Kidney (tissue), 13 donors: ENCODE measurements at regions not wholly inside any gene's neighbourhood (a gene's known extent, or its start where the extent isn't known, plus 50 kb on each side); places are given as distances from the start of the nearest gene placed in this dataset.

Experiments
- DNase-seq, 5 donors: peaks; one replicate each; pipeline ENCODE4 v3.0.0-alpha.2; 2013 to 2020
- FAIRE-seq: peaks from 2 replicates; lab custom pipeline; 2012; peaks lifted over from hg19 to GRCh38; lab: Jason Lieb, UNC
- H3K27ac ChIP-seq, 2 donors: one replicate each; pipeline ENCODE4 v1.7.0; 2013; ENCODE audit warnings: low read depth in 2 of 2, low read length in 2 of 2, inconsistent platforms in 1 of 2
- H3K27me3 ChIP-seq: one replicate; pipeline ENCODE4 v1.7.1; 2013; ENCODE audit warnings: low read length, inconsistent platforms; ENCODE audit not compliant: control insufficient read depth, insufficient read depth
- H3K36me3 ChIP-seq, 3 donors: one replicate each; pipeline versions ENCODE4 v1.7.0 to v1.7.1; 2013; ENCODE audit warnings: low read length in 3 of 3, control low read depth in 1 of 3, inconsistent platforms in 1 of 3; ENCODE audit not compliant: insufficient read depth in 3 of 3, control insufficient read depth in 2 of 3
- H3K4me1 ChIP-seq, 3 donors: one replicate each; pipeline versions ENCODE4 v1.7.0 to v1.7.1; 2013; ENCODE audit warnings: low read length in 3 of 3, inconsistent platforms in 1 of 3, low read depth in 1 of 3; ENCODE audit not compliant: control insufficient read depth in 2 of 3, insufficient read depth in 2 of 3
- H3K4me3 ChIP-seq, 3 donors: one replicate each; pipeline versions ENCODE4 v1.7.0 to v1.8.1; 2013; ENCODE audit warnings: low read length in 3 of 3, control low read depth in 1 of 3, inconsistent platforms in 1 of 3
- H3K9ac ChIP-seq, 3 donors: one replicate each; pipeline versions ENCODE4 v1.7.0 to v1.7.1; 2013; ENCODE audit warnings: low read length in 3 of 3, control low read depth in 1 of 3, inconsistent platforms in 1 of 3
- H3K9me3 ChIP-seq, 3 donors: one replicate each; pipeline versions ENCODE4 v1.7.0 to v1.7.1; 2013; ENCODE audit warnings: low read length in 3 of 3, control low read depth in 1 of 3, inconsistent platforms in 1 of 3; ENCODE audit not compliant: control insufficient read depth in 2 of 3, insufficient read depth in 1 of 3
- intact Hi-C: fragments of 100-400 bp; cut with DNase I; formaldehyde crosslinking; loops from one replicate; pipeline ENCODE4 v1.11.1; 2022
- TF ChIP-seq, protein P1 (sequence below): IDR thresholded peaks from 3 replicates; pipeline ENCODE4 v1.5.1; 2012; ENCODE audit warnings: mild to moderate bottlenecking, moderate library complexity, borderline replicate concordance; ENCODE audit not compliant: insufficient read depth; ENCODE audit errors: extremely low read depth
- donor health status: control.
- donor health status: control.
- donor health status: control.
- donor health status: control.
- donor health status: control.
- donor health status: DM: yes; HTN: yes; CAD: no.
- donor health status: Normal renal cell carcinoma (clear cell type).

- H3K27me3 ChIP-seq = no peaks in the 10 kb centered on the region
- intact Hi-C loops = no loop called here
- no peaks in the 10 kb centered on the region for H3K36me3 ChIP-seq
- DNase-seq (no peak), FAIRE-seq (no peak)
- no peaks in the 10 kb centered on the region for H3K9me3 ChIP-seq
- no peak overlapping the region for H3K4me3 ChIP-seq
- H3K4me1 ChIP-seq = no peaks in the 10 kb centered on the region
- no peak overlapping the region for H3K9ac ChIP-seq
- no peak overlapping the region for H3K27ac ChIP-seq
- TF ChIP-seq, protein P1, sequence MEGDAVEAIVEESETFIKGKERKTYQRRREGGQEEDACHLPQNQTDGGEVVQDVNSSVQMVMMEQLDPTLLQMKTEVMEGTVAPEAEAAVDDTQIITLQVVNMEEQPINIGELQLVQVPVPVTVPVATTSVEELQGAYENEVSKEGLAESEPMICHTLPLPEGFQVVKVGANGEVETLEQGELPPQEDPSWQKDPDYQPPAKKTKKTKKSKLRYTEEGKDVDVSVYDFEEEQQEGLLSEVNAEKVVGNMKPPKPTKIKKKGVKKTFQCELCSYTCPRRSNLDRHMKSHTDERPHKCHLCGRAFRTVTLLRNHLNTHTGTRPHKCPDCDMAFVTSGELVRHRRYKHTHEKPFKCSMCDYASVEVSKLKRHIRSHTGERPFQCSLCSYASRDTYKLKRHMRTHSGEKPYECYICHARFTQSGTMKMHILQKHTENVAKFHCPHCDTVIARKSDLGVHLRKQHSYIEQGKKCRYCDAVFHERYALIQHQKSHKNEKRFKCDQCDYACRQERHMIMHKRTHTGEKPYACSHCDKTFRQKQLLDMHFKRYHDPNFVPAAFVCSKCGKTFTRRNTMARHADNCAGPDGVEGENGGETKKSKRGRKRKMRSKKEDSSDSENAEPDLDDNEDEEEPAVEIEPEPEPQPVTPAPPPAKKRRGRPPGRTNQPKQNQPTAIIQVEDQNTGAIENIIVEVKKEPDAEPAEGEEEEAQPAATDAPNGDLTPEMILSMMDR = no peak
Observed at GRCh38 chr2:217673627-217674026, 329.2 kb downstream of the TNS1 start.

- no peaks in the 10 kb centered on the region for H3K27me3 ChIP-seq
- H3K9ac ChIP-seq = no peak overlapping the region
- H3K9me3 ChIP-seq = no peaks in the 10 kb centered on the region
- TF ChIP-seq, protein P1 = no peak
- no peak for FAIRE-seq
- H3K27ac ChIP-seq = no peak overlapping the region
- DNase-seq = no peak
- no peak overlapping the region for H3K4me3 ChIP-seq
- intact Hi-C loops = no loop called here
- H3K36me3 ChIP-seq = no peaks in the 10 kb centered on the region
- no peaks in the 10 kb centered on the region for H3K4me1 ChIP-seq
Observed at GRCh38 chr2:217672472-217672871, 330.3 kb downstream of the TNS1 start.

- TF ChIP-seq, protein P1 = no peak
- H3K36me3 ChIP-seq = no peaks in the 10 kb centered on the region
- H3K4me3 ChIP-seq = no peak overlapping the region
- H3K4me1 ChIP-seq = peaks cover 0 to 2% (median 0%) of the 10 kb centered on the region in 3 donors
- FAIRE-seq (no peak), DNase-seq (no peak)
- intact Hi-C loops = no loop called here
- H3K9ac ChIP-seq = no peak overlapping the region
- no peaks in the 10 kb centered on the region for H3K9me3 ChIP-seq
- H3K27ac ChIP-seq = no peak overlapping the region
- H3K27me3 ChIP-seq = no peaks in the 10 kb centered on the region
Observed at GRCh38 chr2:217671871-217672270, 330.9 kb downstream of the TNS1 start.

- peaks cover 0 to 3% (median 0%) of the 10 kb centered on the region in 3 donors for H3K4me1 ChIP-seq
- FAIRE-seq = no peak
- no peaks in the 10 kb centered on the region for H3K36me3 ChIP-seq
- intact Hi-C loops = no loop called here
- no peak overlapping the region for H3K9ac ChIP-seq
- H3K4me3 ChIP-seq = no peak overlapping the region
- DNase-seq = no peak
- TF ChIP-seq, protein P1 = no peak
- no peaks in the 10 kb centered on the region for H3K27me3 ChIP-seq
- H3K27ac ChIP-seq = no peak overlapping the region
- H3K9me3 ChIP-seq = no peaks in the 10 kb centered on the region
Observed at GRCh38 chr2:217671075-217671474, 331.7 kb downstream of the TNS1 start.
